GM23248 (cell line): ENCODE measurements at regions not wholly inside any gene's neighbourhood (a gene's known extent, or its start where the extent isn't known, plus 50 kb on each side); places are given as distances from the start of the nearest gene placed in this dataset.

Experiments
- EZH2 ChIP-seq: fragments of 200-600 bp; sonication (generic); IDR thresholded peaks from 2 replicates; pipeline ENCODE4 v1.6.1; 2018; ENCODE audit warnings: antibody characterized with exemption, mild to moderate bottlenecking; ENCODE audit not compliant: insufficient read depth, poor library complexity, severe bottlenecking
- EZH2phosphoT487 ChIP-seq: fragments of 200-600 bp; sonication (generic); IDR thresholded peaks from 2 replicates; pipeline ENCODE4 v1.6.1; 2018; ENCODE audit warnings: antibody characterized with exemption, moderate library complexity, mild to moderate bottlenecking, low read depth; ENCODE audit not compliant: insufficient read depth

- TF ChIP-seq EZH2phosphoT487 (no peak), EZH2 (no peak)
Observed at GRCh38 chr1:29585656-29586055, 349.3 kb downstream of the PTPRU start.
